ENCODE measurements at regions not wholly inside any gene's neighbourhood (a gene's known extent, or its start where the extent isn't known, plus 50 kb on each side); places are given as distances from the start of the nearest gene placed in this dataset.

DNA sequence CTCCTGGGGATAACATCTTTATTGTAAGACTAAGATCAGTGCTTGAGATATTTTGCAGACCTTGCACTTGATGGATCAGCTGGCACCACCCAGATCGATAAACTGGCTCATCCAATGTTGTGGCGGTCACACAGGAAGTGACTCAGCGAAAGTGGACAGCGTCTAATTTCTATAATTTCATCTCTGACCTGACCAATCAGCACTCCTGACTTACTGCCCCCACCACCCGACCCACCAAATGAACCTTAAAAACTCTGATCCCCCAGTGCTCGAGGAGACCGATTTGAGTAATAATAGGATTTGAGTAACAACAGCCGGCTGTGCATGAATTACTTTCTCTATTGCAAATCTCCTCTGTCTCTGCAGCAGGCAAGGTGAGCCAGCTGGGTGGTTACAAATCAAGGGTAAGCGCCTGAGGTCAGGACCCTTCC is 62.7 kb upstream of the RNU6-1 start:
- TF ChIP-seq, protein P1, sequence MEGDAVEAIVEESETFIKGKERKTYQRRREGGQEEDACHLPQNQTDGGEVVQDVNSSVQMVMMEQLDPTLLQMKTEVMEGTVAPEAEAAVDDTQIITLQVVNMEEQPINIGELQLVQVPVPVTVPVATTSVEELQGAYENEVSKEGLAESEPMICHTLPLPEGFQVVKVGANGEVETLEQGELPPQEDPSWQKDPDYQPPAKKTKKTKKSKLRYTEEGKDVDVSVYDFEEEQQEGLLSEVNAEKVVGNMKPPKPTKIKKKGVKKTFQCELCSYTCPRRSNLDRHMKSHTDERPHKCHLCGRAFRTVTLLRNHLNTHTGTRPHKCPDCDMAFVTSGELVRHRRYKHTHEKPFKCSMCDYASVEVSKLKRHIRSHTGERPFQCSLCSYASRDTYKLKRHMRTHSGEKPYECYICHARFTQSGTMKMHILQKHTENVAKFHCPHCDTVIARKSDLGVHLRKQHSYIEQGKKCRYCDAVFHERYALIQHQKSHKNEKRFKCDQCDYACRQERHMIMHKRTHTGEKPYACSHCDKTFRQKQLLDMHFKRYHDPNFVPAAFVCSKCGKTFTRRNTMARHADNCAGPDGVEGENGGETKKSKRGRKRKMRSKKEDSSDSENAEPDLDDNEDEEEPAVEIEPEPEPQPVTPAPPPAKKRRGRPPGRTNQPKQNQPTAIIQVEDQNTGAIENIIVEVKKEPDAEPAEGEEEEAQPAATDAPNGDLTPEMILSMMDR (IDR thresholded peaks at IDR 0.05; ENCODE audit: control insufficient read depth, insufficient read depth, low read depth, low read length, missing control alignments) = no peak
- no peak for DNase-seq (ENCODE audit: low read depth)

DNA sequence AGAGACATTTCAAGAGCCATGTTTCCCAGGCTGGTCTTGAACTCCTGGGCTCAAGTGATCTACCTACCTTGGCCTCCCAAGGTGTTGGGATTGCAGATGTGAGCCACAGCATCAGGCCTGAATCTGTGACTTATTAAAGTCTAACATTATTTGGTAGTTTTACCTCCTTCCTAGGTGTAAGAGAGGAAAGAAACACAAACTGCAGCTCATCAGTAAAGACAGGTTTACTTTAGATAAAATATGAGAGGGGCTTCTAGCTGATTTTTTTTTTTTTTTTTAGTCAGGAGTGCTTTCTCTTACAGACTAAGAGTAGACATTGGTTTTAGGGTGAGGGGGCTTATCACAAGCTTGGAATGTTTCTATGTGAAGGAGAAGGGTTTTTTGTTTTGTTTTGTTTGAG is 63.9 kb upstream of the RNU6-1 start:
- TF ChIP-seq, protein P1 (IDR thresholded peaks at IDR 0.05; ENCODE audit: control insufficient read depth, insufficient read depth, low read depth, low read length, missing control alignments) = no peak
- no peak overlapping the region for H3K4me3 ChIP-seq (ENCODE audit: control insufficient read depth, low read depth, low read length)
- no peak for DNase-seq (ENCODE audit: low read depth)

More for the DNA sequence above, 62.7 kb upstream of the RNU6-1 start:
- H3K4me3 ChIP-seq (ENCODE audit: control insufficient read depth, low read depth, low read length) = no peak overlapping the region

DNA sequence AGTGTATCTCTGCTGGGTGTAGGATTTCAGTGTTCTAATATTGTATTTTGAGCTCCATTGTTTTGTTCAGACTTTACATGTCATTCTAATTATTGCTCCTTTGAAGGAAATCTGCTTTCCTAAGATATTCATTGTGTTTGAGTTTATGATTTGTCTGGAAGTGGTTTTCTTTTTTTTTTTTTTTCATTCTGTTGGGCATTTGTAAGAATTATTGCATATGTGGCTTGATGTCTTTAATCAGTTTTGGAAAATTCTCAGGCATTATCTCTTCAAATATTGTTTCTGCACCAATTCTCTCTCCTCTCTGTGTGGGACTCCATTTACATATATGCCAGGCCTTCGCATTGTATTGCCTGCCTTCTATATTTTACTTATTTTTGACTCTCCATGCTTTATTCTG is 65.8 kb upstream of the RNU6-1 start:
- H3K4me3 ChIP-seq (ENCODE audit: control insufficient read depth, low read depth, low read length) = no peak overlapping the region
- DNase-seq (ENCODE audit: low read depth) = no peak
- TF ChIP-seq, protein P1 (IDR thresholded peaks at IDR 0.05; ENCODE audit: control insufficient read depth, insufficient read depth, low read depth, low read length, missing control alignments) = no peak

DNA sequence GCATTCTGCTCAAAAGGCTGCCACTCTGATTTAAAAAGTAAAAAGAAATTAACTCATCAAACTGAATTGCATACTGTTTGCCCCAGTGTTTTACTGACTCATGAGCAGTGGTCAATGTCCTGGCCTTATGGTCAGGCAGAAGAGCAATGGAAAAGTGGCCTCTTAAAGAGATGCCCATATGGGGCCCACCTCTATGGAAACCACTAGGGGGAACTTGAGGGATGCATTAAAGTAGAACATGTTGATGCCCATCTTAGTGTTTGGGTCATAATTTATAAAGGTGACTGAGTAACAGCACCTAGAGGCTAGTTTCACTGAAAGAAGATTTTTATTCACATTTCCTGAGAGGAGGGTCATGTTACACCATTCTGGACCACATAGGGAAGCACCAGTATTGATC is 66.5 kb upstream of the RNU6-1 start:
- DNase-seq (ENCODE audit: low read depth) = no peak
- TF ChIP-seq, protein P1 (IDR thresholded peaks at IDR 0.05; ENCODE audit: control insufficient read depth, insufficient read depth, low read depth, low read length, missing control alignments) = peak; percentile 43
- H3K4me3 ChIP-seq (ENCODE audit: control insufficient read depth, low read depth, low read length) = no peak overlapping the region

DNA sequence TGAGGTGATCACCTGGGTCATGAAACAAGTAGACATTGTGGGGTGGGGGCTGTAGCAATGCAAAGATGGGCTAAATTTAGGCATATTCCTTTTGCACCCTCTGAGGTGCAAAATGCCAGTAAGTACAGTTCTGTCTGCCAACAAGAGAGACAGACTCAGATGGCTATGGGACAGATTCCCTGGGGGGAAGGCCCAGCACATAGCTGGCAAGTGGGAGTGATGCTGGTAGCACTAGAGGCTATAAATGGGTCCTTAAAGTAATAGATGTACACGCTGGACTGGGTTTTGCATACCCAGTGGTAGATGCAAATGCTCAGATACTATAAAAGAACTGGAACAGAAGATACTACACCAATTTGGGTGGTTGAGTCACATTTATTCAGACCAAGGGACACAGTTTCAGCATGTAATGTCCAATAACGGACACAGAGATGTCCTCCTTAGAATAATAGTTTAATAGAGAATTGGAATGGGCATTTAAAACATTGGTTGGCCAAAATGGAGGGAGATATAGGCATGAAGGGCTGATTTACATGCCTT is 67.4 kb upstream of the RNU6-1 start:
- DNase-seq (ENCODE audit: low read depth) = no peak
- no peak overlapping the region for H3K4me3 ChIP-seq (ENCODE audit: control insufficient read depth, low read depth, low read length)
- TF ChIP-seq, protein P1 (IDR thresholded peaks at IDR 0.05; ENCODE audit: control insufficient read depth, insufficient read depth, low read depth, low read length, missing control alignments) = no peak

DNA sequence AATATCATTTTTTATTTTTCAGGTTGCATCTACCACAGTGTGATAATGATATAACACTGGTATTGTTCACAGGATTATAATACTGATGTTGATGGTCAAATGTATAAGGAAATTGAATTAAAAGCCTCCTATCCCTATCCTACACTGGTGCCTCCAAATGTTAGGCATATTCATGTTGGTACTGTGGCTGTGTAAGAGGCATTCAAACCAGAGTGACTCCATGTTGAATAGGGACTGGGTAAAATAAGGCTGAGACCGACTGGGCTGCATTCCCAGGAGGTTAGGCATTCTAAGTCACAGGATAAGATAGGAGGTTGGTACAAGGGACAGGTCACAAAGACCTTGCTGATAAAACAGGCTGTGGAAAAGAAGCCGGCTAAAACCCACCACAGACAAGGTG is 68.9 kb upstream of the RNU6-1 start:
- DNase-seq (ENCODE audit: low read depth) = no peak
- TF ChIP-seq, protein P1 (IDR thresholded peaks at IDR 0.05; ENCODE audit: control insufficient read depth, insufficient read depth, low read depth, low read length, missing control alignments) = no peak

DNA sequence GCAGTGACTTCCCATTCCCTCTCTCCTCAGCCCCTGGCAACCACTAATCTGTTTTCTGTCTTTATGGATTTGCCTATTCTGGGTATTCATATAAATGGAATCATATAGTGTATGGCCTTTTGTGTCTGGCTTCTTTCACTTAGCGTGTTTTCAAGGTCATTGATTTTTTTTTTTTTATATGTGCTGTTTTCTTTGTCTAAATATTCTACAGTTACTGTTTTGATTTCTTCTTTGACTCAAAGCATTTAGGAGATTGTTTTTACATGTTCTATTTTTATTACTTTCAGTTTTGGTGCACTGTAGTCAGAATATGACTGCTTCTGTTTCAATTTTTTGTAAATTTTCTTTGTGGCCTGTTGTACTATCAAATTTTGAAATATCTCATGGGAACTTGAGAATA is 71.9 kb upstream of the RNU6-1 start:
- no peak overlapping the region for H3K4me3 ChIP-seq (ENCODE audit: control insufficient read depth, low read depth, low read length)
- DNase-seq (ENCODE audit: low read depth) = no peak
- TF ChIP-seq, protein P1 (IDR thresholded peaks at IDR 0.05; ENCODE audit: control insufficient read depth, insufficient read depth, low read depth, low read length, missing control alignments) = no peak

More for the DNA sequence above, 68.9 kb upstream of the RNU6-1 start:
- no peak overlapping the region for H3K4me3 ChIP-seq (ENCODE audit: control insufficient read depth, low read depth, low read length)

Measured in AG09309 (cell line).